Fibroblast of villous mesenchyme (primary cell): ENCODE measurements at regions not wholly inside any gene's neighbourhood (a gene's known extent, or its start where the extent isn't known, plus 50 kb on each side); places are given as distances from the start of the nearest gene placed in this dataset.

Experiments
- DNase-seq: peaks from one replicate; pipeline ENCODE4 v3.0.0-alpha.2; 2010; ENCODE audit warnings: low read depth
- H3K4me3 ChIP-seq: 2 replicates; pipeline ENCODE4 v1.5.1; 2011; ENCODE audit warnings: low read depth, mild to moderate bottlenecking, low read length
- CTCF ChIP-seq: IDR thresholded peaks from 2 replicates; pipeline ENCODE4 v1.5.1; 2012; ENCODE audit warnings: low read depth, mild to moderate bottlenecking, low read length; ENCODE audit not compliant: insufficient read depth

GRCh38 chr10:111990734-111991133 is 192.8 kb downstream of the GPAM start:
- DNase-seq = no peak
- no peak for TF ChIP-seq CTCF
- H3K4me3 ChIP-seq = no peak overlapping the region

GRCh38 chr10:111993321-111993720 is 190.2 kb downstream of the GPAM start:
- no peak overlapping the region for H3K4me3 ChIP-seq
- DNase-seq = no peak
- no peak for TF ChIP-seq CTCF

DNA sequence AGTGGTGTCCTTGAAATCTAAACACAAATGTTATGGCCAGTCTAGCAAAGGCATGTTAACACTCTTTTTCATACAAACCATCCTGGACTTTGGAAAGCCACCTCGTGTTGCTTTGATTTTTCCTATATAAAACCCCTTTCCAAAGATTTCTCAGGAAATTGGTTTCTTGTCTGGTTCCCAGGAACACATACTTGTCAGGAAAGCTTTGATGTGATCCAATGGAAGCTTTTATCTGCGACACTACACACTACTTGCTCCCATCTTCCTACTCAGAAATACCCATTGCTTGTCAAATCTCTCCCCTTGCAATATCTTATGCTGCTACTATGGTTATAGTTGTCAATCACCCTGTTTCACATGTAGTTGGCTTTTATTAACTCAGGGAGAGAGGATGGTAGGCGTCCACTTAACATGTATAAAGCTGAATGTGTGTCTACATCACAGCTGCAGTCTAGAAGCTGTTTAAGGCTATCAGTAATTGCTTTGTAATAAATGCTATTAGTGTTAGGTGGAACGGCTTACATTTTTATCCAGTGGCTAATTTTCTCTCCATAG is 189.6 kb downstream of the GPAM start:
- no peak for DNase-seq
- no peak overlapping the region for H3K4me3 ChIP-seq
- no peak for TF ChIP-seq CTCF

GRCh38 chr10:111996103-111996502 is 187.5 kb downstream of the GPAM start:
- H3K4me3 ChIP-seq = no peak overlapping the region
- TF ChIP-seq CTCF = no peak
- DNase-seq = no peak

GRCh38 chr10:111998728-111999127 is 184.8 kb downstream of the GPAM start:
- no peak for TF ChIP-seq CTCF
- no peak for DNase-seq
- H3K4me3 ChIP-seq = no peak overlapping the region

DNA sequence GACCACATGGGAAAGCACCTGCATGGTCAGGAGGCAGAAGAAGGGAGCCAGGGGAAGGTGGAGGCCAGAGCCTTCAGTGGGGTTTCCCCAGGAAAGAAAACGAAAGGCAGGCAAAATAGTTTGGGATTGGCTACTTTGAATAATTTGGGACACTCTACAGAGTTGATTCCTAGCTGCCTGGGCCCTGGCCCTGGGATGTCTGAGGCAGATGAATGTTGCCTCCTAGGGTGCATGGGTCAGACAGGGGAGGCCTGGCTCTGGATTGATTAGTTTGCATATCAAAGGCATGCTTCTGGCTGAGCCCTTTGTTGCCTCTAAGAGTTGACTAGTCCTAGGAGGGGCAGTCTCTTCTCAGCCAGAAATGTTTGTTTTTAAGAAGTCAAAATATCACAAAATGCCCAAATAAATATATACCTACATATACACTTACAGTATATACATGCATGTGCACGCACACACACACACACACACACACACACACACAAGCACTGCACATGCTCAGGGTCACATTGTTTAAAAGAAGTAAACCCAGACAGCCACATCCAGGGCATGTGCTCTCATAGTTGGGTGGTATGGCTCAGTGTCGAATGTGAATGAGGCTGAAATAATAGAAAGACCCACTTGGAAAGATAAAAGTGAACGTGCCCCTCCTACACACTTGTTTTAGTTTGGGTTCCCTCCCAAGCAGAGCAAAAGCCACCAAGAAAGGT is 184.2 kb downstream of the GPAM start:
- TF ChIP-seq CTCF = no peak
- H3K4me3 ChIP-seq = no peak overlapping the region
- no peak for DNase-seq

- no peak overlapping the region for H3K4me3 ChIP-seq
- TF ChIP-seq CTCF = no peak
- DNase-seq = no peak
These were observed 183.7 kb downstream of the GPAM start for GRCh38 chr10:111999915-112000302.
